OCI-LY1 (cell line): ENCODE measurements at regions not wholly inside any gene's neighbourhood (a gene's known extent, or its start where the extent isn't known, plus 50 kb on each side); places are given as distances from the start of the nearest gene placed in this dataset.

Source experiments
- H2AFZ ChIP-seq: fragments of 200-600 bp; sonication (generic), shearing (Covaris generic); 2 replicates; pipeline ENCODE4 v1.6.0; 2014; ENCODE audit warnings: antibody characterized with exemption, mild to moderate bottlenecking, low read length
- H3F3A ChIP-seq: fragments of 200-600 bp; sonication (generic), shearing (Covaris generic); 2 replicates; pipeline ENCODE4 v1.6.0; 2014; ENCODE audit warnings: mild to moderate bottlenecking, antibody characterized with exemption, low read length, moderate library complexity; ENCODE audit not compliant: insufficient read depth
- H3K27ac ChIP-seq: fragments of 200-600 bp; sonication (generic); 2 replicates; pipeline ENCODE4 v1.5.1; 2014; ENCODE audit warnings: low read length, mixed run types, mild to moderate bottlenecking, low read depth; ENCODE audit not compliant: poor library complexity, severe bottlenecking
- H3K27me3 ChIP-seq: fragments of 200-600 bp; sonication (generic); 2 replicates; pipeline ENCODE4 v1.6.0; 2014; ENCODE audit warnings: antibody characterized with exemption, mild to moderate bottlenecking, low read length, moderate library complexity; ENCODE audit not compliant: insufficient read depth
- H3K36me3 ChIP-seq: fragments of 200-600 bp; sonication (generic); 2 replicates; pipeline ENCODE4 v1.6.1; 2014; ENCODE audit warnings: mild to moderate bottlenecking, antibody characterized with exemption, low read length, moderate library complexity, mixed read lengths; ENCODE audit not compliant: insufficient read depth
- H3K4me1 ChIP-seq: fragments of 200-600 bp; sonication (generic); 2 replicates; pipeline ENCODE4 v1.5.1; 2014; ENCODE audit warnings: mild to moderate bottlenecking, low read length, moderate library complexity; ENCODE audit not compliant: insufficient read depth, severe bottlenecking
- H3K4me2 ChIP-seq: fragments of 200-600 bp; sonication (generic), shearing (Covaris generic); 2 replicates; pipeline ENCODE4 v1.6.1; 2014; ENCODE audit warnings: low read length
- H3K4me3 ChIP-seq: fragments of 200-600 bp; sonication (generic); 2 replicates; pipeline ENCODE4 v1.5.1; 2014; ENCODE audit warnings: low read length, low read depth, mild to moderate bottlenecking, mixed read lengths; ENCODE audit not compliant: poor library complexity, severe bottlenecking
- H3K79me2 ChIP-seq: fragments of 200-600 bp; shearing (Covaris generic); 2 replicates; pipeline ENCODE4 v1.6.1; 2016; ENCODE audit warnings: mixed run types, low read length, mixed read lengths; ENCODE audit not compliant: insufficient read depth
- H3K9ac ChIP-seq: fragments of 200-600 bp; sonication (generic), shearing (Covaris generic); 2 replicates; pipeline ENCODE4 v1.6.1; 2014; ENCODE audit warnings: mild to moderate bottlenecking, low read length, mixed read lengths
- H3K9me2 ChIP-seq: fragments of 200-600 bp; sonication (generic), shearing (Covaris generic); 2 replicates; pipeline ENCODE4 v1.6.1; 2014; ENCODE audit warnings: low read depth, mild to moderate bottlenecking, low read length, mixed read lengths
- H3K9me3 ChIP-seq: fragments of 200-600 bp; shearing (Covaris generic); 2 replicates; pipeline ENCODE4 v1.6.1; 2014; ENCODE audit warnings: low read length, mixed read lengths
- H4K20me1 ChIP-seq: fragments of 200-600 bp; sonication (generic), shearing (Covaris generic); 2 replicates; pipeline ENCODE4 v1.6.0; 2016; ENCODE audit warnings: mild to moderate bottlenecking, low read length; ENCODE audit not compliant: insufficient read depth
- CTCF ChIP-seq: fragments of 200-600 bp; sonication (generic), shearing (Covaris generic); IDR thresholded peaks from 2 replicates; pipeline ENCODE4 v1.5.1; 2017; ENCODE audit warnings: mild to moderate bottlenecking, antibody characterized with exemption, low read length, moderate library complexity, mixed read lengths
- EZH2 ChIP-seq: fragments of 200-600 bp; sonication (generic), shearing (Covaris generic); IDR thresholded peaks from 2 replicates; pipeline ENCODE4 v1.8.0; 2017; ENCODE audit warnings: borderline replicate concordance, mixed run types, mild to moderate bottlenecking, antibody characterized with exemption, low read length, moderate library complexity, mixed read lengths

- no peaks in the 10 kb centered on the region for H4K20me1 ChIP-seq
- H3K4me1 ChIP-seq: no peaks in the 10 kb centered on the region
- H3K79me2 ChIP-seq: no peaks in the 10 kb centered on the region
- no peaks in the 10 kb centered on the region for H3K9me3 ChIP-seq
- H3K4me3 ChIP-seq: no peak overlapping the region
- no peaks in the 10 kb centered on the region for H3K9me2 ChIP-seq
- no peak overlapping the region for H3K9ac ChIP-seq
- no peak overlapping the region for H3K4me2 ChIP-seq
- no peaks in the 10 kb centered on the region for H3K36me3 ChIP-seq
- no peak overlapping the region for H3K27ac ChIP-seq
- H2AFZ ChIP-seq: no peak overlapping the region
- no peaks in the 10 kb centered on the region; the same call in 1 of the 2 replicates for H3K27me3 ChIP-seq
- no peaks in the 10 kb centered on the region for H3F3A ChIP-seq
- TF ChIP-seq CTCF: no peak
- TF ChIP-seq EZH2: no peak
Observed at GRCh38 chr16:8295513-8296237, 294.6 kb downstream of the TMEM114 start.

- H2AFZ ChIP-seq: no peak overlapping the region
- H3K36me3 ChIP-seq: no peaks in the 10 kb centered on the region
- H3K4me2 ChIP-seq: no peak overlapping the region
- no peak for TF ChIP-seq CTCF
- no peak for TF ChIP-seq EZH2
- no peaks in the 10 kb centered on the region for H4K20me1 ChIP-seq
- H3K4me3 ChIP-seq: no peak overlapping the region
- no peaks in the 10 kb centered on the region for H3K79me2 ChIP-seq
- no peaks in the 10 kb centered on the region for H3K27me3 ChIP-seq
- H3K9me3 ChIP-seq: no peaks in the 10 kb centered on the region
- no peaks in the 10 kb centered on the region for H3F3A ChIP-seq
- H3K9ac ChIP-seq: no peak overlapping the region
- no peak overlapping the region for H3K27ac ChIP-seq
- H3K9me2 ChIP-seq: no peaks in the 10 kb centered on the region
- H3K4me1 ChIP-seq: no peaks in the 10 kb centered on the region
Observed at GRCh38 chr16:8293413-8293812, 296.9 kb downstream of the TMEM114 start.

GRCh38 chr16:8292271-8292670 is 298.0 kb downstream of the TMEM114 start:
- H3K79me2 ChIP-seq: no peaks in the 10 kb centered on the region
- H3K36me3 ChIP-seq: no peaks in the 10 kb centered on the region
- no peak overlapping the region for H2AFZ ChIP-seq
- no peaks in the 10 kb centered on the region for H3K9me2 ChIP-seq
- H3K9ac ChIP-seq: no peak overlapping the region
- no peak overlapping the region for H3K4me3 ChIP-seq
- no peaks in the 10 kb centered on the region for H3K27me3 ChIP-seq
- no peaks in the 10 kb centered on the region for H3K4me1 ChIP-seq
- no peak overlapping the region for H3K4me2 ChIP-seq
- H3K27ac ChIP-seq: no peak overlapping the region
- no peaks in the 10 kb centered on the region for H4K20me1 ChIP-seq
- TF ChIP-seq CTCF: no peak
- no peak for TF ChIP-seq EZH2
- no peaks in the 10 kb centered on the region for H3K9me3 ChIP-seq
- no peaks in the 10 kb centered on the region for H3F3A ChIP-seq
